GM12878 (cell line): ENCODE measurements at regions not wholly inside any gene's neighbourhood (a gene's known extent, or its start where the extent isn't known, plus 50 kb on each side); places are given as distances from the start of the nearest gene placed in this dataset.

Experiments
- ATAC-seq: fragments of 200-7000 bp; cut with Tn5 transposase; 3 replicates; pipeline ENCODE4 v1.9.1; 2020; ENCODE audit warnings: mild to moderate bottlenecking, moderate library complexity
- BruUV-seq: library from RNA; stranded (reverse); fragments of 400-500 nt; replicated peaks from 2 replicates; lab custom pipeline; 2021; lab: Mats Ljungman, UMichigan
- CTCF ChIA-PET: fragments of 300-600 bp; sonication (Branson Sonifier 250); formaldehyde crosslinking; extraction: SDS; loops from one replicate; lab custom pipeline; 2021; ENCODE audit warnings: inconsistent platforms; lab: Yijun Ruan, JAX
- POLR2A ChIA-PET: fragments of 350-600 bp; formaldehyde crosslinking; extraction: SDS; loops from one replicate; lab custom pipeline; 2021; ENCODE audit warnings: inconsistent platforms; lab: Charles Lee
- RAD21 ChIA-PET: fragments of 300-600 bp; sonication (Branson Sonifier 250); formaldehyde crosslinking; loops from one replicate; lab custom pipeline; 2023; ENCODE audit warnings: antibody characterized with exemption; ENCODE audit not compliant: unreplicated experiment; lab: Charles Lee
- SMC1A ChIA-PET: fragments of 300-600 bp; sonication (Branson Sonifier 250); formaldehyde crosslinking; loops from one replicate; lab custom pipeline; 2023; ENCODE audit not compliant: unreplicated experiment, uncharacterized antibody; lab: Charles Lee
- DNase-seq: peaks from one replicate; pipeline ENCODE4 v3.0.0-alpha.2; 2011; ENCODE audit warnings: low read depth, low spot score
- FAIRE-seq: peaks from 3 replicates; lab custom pipeline; 2011; peaks lifted over from hg19 to GRCh38; lab: Jason Lieb, UNC
- H2AFZ ChIP-seq: 2 replicates; pipeline ENCODE4 v1.6.0; 2011; ENCODE audit warnings: low read depth, low read length, control low read depth; ENCODE audit not compliant: control insufficient read depth
- H3K27ac ChIP-seq: 2 replicates; pipeline ENCODE4 v1.5.1; 2011; ENCODE audit warnings: control low read depth; ENCODE audit not compliant: control insufficient read depth, insufficient read depth
- H3K27me3 ChIP-seq, 2 experiments: replicated peaks in 1 of 2; 2 replicates each; pipeline versions ENCODE4 v1.6.0 to v1.6.1; 2011; ENCODE audit warnings: low read length in 1 of 2; ENCODE audit not compliant: control insufficient read depth in 2 of 2, insufficient read depth in 2 of 2
- H3K36me3 ChIP-seq, 2 experiments: 2 replicates each; pipeline ENCODE4 v1.5.1; 2011; ENCODE audit warnings: low read length in 1 of 2; ENCODE audit not compliant: control insufficient read depth in 2 of 2, insufficient read depth in 2 of 2
- H3K4me1 ChIP-seq: 2 replicates; pipeline ENCODE4 v1.6.1; 2011; ENCODE audit warnings: mild to moderate bottlenecking, low read length, moderate library complexity, mixed read lengths; ENCODE audit not compliant: control insufficient read depth, insufficient read depth
- H3K4me2 ChIP-seq: 2 replicates; pipeline ENCODE4 v1.6.0; 2011; ENCODE audit warnings: control low read depth; ENCODE audit not compliant: control insufficient read depth, insufficient read depth
- H3K4me3 ChIP-seq: fragments of 200-600 bp; sonication (generic); 2 replicates; pipeline ENCODE4 v1.5.1; 2016
- H3K79me2 ChIP-seq: 2 replicates; pipeline ENCODE4 v1.6.0; 2011; ENCODE audit warnings: low read length; ENCODE audit not compliant: control insufficient read depth, insufficient read depth
- H3K9ac ChIP-seq: 2 replicates; pipeline ENCODE4 v1.8.0; 2011; ENCODE audit warnings: low read length, control low read depth, mixed read lengths; ENCODE audit not compliant: control insufficient read depth, insufficient read depth
- H3K9me3 ChIP-seq: replicated peaks from 3 replicates; pipeline ENCODE4 v1.5.1; 2011; ENCODE audit warnings: mild to moderate bottlenecking, low read length; ENCODE audit not compliant: control insufficient read depth, insufficient read depth
- H4K20me1 ChIP-seq: 2 replicates; pipeline ENCODE4 v1.6.0; 2011; ENCODE audit not compliant: control insufficient read depth, insufficient read depth
- ATF2 ChIP-seq: IDR thresholded peaks from 2 replicates; pipeline ENCODE4 v1.6.1; 2012; ENCODE audit warnings: low read length, inconsistent platforms
- BCL3 ChIP-seq: IDR thresholded peaks from 2 replicates; pipeline ENCODE4 v1.6.1; 2011; ENCODE audit warnings: borderline replicate concordance, low read depth, mild to moderate bottlenecking, moderate library complexity, low read length; ENCODE audit not compliant: insufficient read depth, poor library complexity, severe bottlenecking
- BRCA1 ChIP-seq: IDR thresholded peaks from 2 replicates; pipeline ENCODE4 v1.6.1; 2011; ENCODE audit warnings: low read depth, low read length, improper control_type of control experiment
- DPF2 ChIP-seq: fragments of 450-650 bp; IDR thresholded peaks from 2 replicates; pipeline ENCODE4 v1.6.1; 2017; ENCODE audit warnings: mild to moderate bottlenecking
- ESRRA ChIP-seq: IDR thresholded peaks from 2 replicates; pipeline ENCODE4 v1.6.1; 2012; ENCODE audit warnings: mild to moderate bottlenecking, low read length, improper control_type of control experiment
- HSF1 ChIP-seq: fragments of 150-350 bp; IDR thresholded peaks from 2 replicates; pipeline ENCODE4 v1.6.1; 2014; ENCODE audit warnings: mild to moderate bottlenecking, low read depth, low read length
- IKZF1 ChIP-seq: fragments of 450-650 bp; conservative IDR thresholded peaks from 2 replicates; pipeline ENCODE4 v1.6.1; 2017; ENCODE audit warnings: antibody characterized with exemption, mild to moderate bottlenecking
- IRF4 ChIP-seq: IDR thresholded peaks from 2 replicates; pipeline ENCODE4 v1.6.1; 2011; ENCODE audit warnings: low read depth, low read length
- IRF5 ChIP-seq: fragments of 450-650 bp; IDR thresholded peaks from 2 replicates; pipeline ENCODE4 v1.6.1; 2017; ENCODE audit warnings: borderline replicate concordance
- MYB ChIP-seq: fragments of 150-350 bp; IDR thresholded peaks from 2 replicates; pipeline ENCODE4 v1.6.1; 2014; ENCODE audit warnings: mild to moderate bottlenecking, low read depth, low read length, borderline replicate concordance
- NBN ChIP-seq: fragments of 450-650 bp; IDR thresholded peaks from 2 replicates; pipeline ENCODE4 v1.6.1; 2016
- NFYA ChIP-seq: IDR thresholded peaks from 2 replicates; pipeline ENCODE4 v1.6.1; 2011; ENCODE audit warnings: low read depth, mild to moderate bottlenecking, low read length, improper control_type of control experiment, borderline replicate concordance
- NFYB ChIP-seq: IDR thresholded peaks from 2 replicates; pipeline ENCODE4 v1.6.1; 2011; ENCODE audit warnings: low read depth, mild to moderate bottlenecking, low read length, improper control_type of control experiment, moderate library complexity; ENCODE audit not compliant: insufficient read depth
- ZBTB33 ChIP-seq: fragments of 450-650 bp; IDR thresholded peaks from 2 replicates; pipeline ENCODE4 v1.6.1; 2017; ENCODE audit warnings: mild to moderate bottlenecking
- ZNF217 ChIP-seq: fragments of 450-650 bp; IDR thresholded peaks from 2 replicates; pipeline ENCODE4 v1.6.1; 2017; ENCODE audit warnings: antibody characterized with exemption, mild to moderate bottlenecking
- WGBS: methylation state at CpG from one replicate; pipeline ENCODE4 v1.1.6; 2016; ENCODE audit warnings: low lambda C conversion rate; ENCODE audit not compliant: insufficient replicate concordance, insufficient coverage; ENCODE audit errors: missing lambda C conversion rate; 5-methylcytosine and 5-hydroxymethylcytosine counted together
- in situ Hi-C: fragments of 300-500 bp; cut with MboI; formaldehyde crosslinking; loops from 9 replicates; pipeline ENCODE4 v1.14.3; 2018; ENCODE audit warnings: mixed read lengths
- intact Hi-C: fragments of 100-400 bp; cut with micrococcal nuclease; formaldehyde crosslinking; loops from one replicate; pipeline ENCODE4 v1.14.2; 2022; ENCODE audit not compliant: unreplicated experiment

GRCh38 chr3:5485427-5485826 lies 297.9 kb downstream of the EDEM1 start:
- H3K4me1 ChIP-seq = no peaks in the 10 kb centered on the region
- CTCF ChIA-PET = no interaction called here
- BruUV-seq = no TSS peak
- WGBS = 41% methylated on average over 5 of the region's 5 CpGs
- no peaks in the 10 kb centered on the region for H3K79me2 ChIP-seq
- H3K9ac ChIP-seq = no peak overlapping the region
- H3K36me3 ChIP-seq = no peaks in the 10 kb centered on the region
- H3K4me2 ChIP-seq = no peak overlapping the region; the same call in 1 of the 2 replicates
- SMC1A ChIA-PET = no interaction called here
- in situ Hi-C loops = no loop called here
- FAIRE-seq = no peak
- no peak overlapping the region for H2AFZ ChIP-seq
- H3K27me3 ChIP-seq = no peaks in the 10 kb centered on the region
- RAD21 ChIA-PET = no interaction called here
- H3K9me3 ChIP-seq = no peaks in the 10 kb centered on the region
- intact Hi-C loops = no loop called here
- H3K27ac ChIP-seq = no peak overlapping the region
- no peak for ATAC-seq
- H3K4me3 ChIP-seq = no peak overlapping the region
- H4K20me1 ChIP-seq = no peaks in the 10 kb centered on the region
- TF ChIP-seq NFYB (no peak), IKZF1 (no peak), DPF2 (no peak), IRF5 (no peak), NFYA (no peak), HSF1 (no peak), ZBTB33 (no peak), BRCA1 (no peak), MYB (no peak), ATF2 (no peak), IRF4 (no peak), NBN (no peak), ZNF217 (no peak), ESRRA (no peak), BCL3 (no peak)
- TF ChIP-seq, all 136 proteins: peak for 0
- DNase-seq = peak; percentile 2
- POLR2A ChIA-PET = no interaction called here
